Ishikawa (cell line): ENCODE measurements at regions not wholly inside any gene's neighbourhood (a gene's known extent, or its start where the extent isn't known, plus 50 kb on each side); places are given as distances from the start of the nearest gene placed in this dataset.

Experiments
- CEBPB ChIP-seq: IDR thresholded peaks from 2 replicates; pipeline ENCODE4 v1.6.1; 2012
- CREB1 ChIP-seq: IDR thresholded peaks from 2 replicates; pipeline ENCODE4 v1.6.1; 2012; ENCODE audit warnings: low read depth
- EGR1 ChIP-seq: IDR thresholded peaks from 2 replicates; pipeline ENCODE4 v1.6.1; 2012
- EP300 ChIP-seq: IDR thresholded peaks from 2 replicates; pipeline ENCODE4 v1.6.1; 2012; ENCODE audit warnings: borderline replicate concordance
- NFIC ChIP-seq: IDR thresholded peaks from 2 replicates; pipeline ENCODE4 v1.6.1; 2012
- RAD21 ChIP-seq: IDR thresholded peaks from 2 replicates; pipeline ENCODE4 v1.6.1; 2012; ENCODE audit warnings: low read depth
- TAF1 ChIP-seq: IDR thresholded peaks from 2 replicates; pipeline ENCODE4 v1.6.1; 2012; ENCODE audit warnings: low read depth, mild to moderate bottlenecking
- TCF12 ChIP-seq: IDR thresholded peaks from 2 replicates; pipeline ENCODE4 v1.6.1; 2012; ENCODE audit warnings: low read depth
- TEAD4 ChIP-seq: IDR thresholded peaks from 2 replicates; pipeline ENCODE4 v1.6.1; 2012
- TF ChIP-seq, protein P1 (sequence below): IDR thresholded peaks from 2 replicates; pipeline ENCODE4 v1.6.1; 2012; ENCODE audit warnings: low read depth, mild to moderate bottlenecking
- TF ChIP-seq, protein P2 (sequence below): IDR thresholded peaks from 2 replicates; pipeline ENCODE4 v1.6.1; 2012
- TF ChIP-seq, protein P3 (sequence below): IDR thresholded peaks from 2 replicates; pipeline ENCODE4 v1.6.1; 2012

DNA sequence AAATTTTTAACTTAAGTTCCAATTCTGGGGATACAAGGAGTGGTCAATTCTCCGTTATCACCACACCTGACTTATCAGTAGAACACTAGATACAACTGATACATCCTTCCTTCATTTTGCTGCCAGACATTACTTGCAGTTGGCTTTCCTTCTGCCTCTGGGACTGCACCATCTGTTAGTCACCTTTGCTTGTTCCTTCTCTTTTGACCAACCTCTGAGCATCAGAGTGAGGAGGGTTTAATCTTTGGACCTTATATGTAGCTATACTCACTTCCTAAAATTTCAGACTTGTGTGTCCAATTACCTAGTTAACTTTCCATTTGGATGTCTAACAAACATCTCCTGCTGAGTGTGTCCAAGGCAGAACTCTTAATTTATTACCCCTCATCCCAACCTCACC, 330.7 kb downstream of the PTTG2 start:
- no peak for TF ChIP-seq CREB1
- TF ChIP-seq RAD21, result no peak
- TF ChIP-seq TAF1, result no peak
- no peak for TF ChIP-seq CEBPB
- TF ChIP-seq, protein P1, sequence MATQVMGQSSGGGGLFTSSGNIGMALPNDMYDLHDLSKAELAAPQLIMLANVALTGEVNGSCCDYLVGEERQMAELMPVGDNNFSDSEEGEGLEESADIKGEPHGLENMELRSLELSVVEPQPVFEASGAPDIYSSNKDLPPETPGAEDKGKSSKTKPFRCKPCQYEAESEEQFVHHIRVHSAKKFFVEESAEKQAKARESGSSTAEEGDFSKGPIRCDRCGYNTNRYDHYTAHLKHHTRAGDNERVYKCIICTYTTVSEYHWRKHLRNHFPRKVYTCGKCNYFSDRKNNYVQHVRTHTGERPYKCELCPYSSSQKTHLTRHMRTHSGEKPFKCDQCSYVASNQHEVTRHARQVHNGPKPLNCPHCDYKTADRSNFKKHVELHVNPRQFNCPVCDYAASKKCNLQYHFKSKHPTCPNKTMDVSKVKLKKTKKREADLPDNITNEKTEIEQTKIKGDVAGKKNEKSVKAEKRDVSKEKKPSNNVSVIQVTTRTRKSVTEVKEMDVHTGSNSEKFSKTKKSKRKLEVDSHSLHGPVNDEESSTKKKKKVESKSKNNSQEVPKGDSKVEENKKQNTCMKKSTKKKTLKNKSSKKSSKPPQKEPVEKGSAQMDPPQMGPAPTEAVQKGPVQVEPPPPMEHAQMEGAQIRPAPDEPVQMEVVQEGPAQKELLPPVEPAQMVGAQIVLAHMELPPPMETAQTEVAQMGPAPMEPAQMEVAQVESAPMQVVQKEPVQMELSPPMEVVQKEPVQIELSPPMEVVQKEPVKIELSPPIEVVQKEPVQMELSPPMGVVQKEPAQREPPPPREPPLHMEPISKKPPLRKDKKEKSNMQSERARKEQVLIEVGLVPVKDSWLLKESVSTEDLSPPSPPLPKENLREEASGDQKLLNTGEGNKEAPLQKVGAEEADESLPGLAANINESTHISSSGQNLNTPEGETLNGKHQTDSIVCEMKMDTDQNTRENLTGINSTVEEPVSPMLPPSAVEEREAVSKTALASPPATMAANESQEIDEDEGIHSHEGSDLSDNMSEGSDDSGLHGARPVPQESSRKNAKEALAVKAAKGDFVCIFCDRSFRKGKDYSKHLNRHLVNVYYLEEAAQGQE, result no peak
- no peak for TF ChIP-seq EGR1
- TF ChIP-seq NFIC, result no peak
- TF ChIP-seq, protein P2, sequence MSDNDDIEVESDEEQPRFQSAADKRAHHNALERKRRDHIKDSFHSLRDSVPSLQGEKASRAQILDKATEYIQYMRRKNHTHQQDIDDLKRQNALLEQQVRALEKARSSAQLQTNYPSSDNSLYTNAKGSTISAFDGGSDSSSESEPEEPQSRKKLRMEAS, result no peak
- TF ChIP-seq TCF12, result no peak
- TF ChIP-seq, protein P3, sequence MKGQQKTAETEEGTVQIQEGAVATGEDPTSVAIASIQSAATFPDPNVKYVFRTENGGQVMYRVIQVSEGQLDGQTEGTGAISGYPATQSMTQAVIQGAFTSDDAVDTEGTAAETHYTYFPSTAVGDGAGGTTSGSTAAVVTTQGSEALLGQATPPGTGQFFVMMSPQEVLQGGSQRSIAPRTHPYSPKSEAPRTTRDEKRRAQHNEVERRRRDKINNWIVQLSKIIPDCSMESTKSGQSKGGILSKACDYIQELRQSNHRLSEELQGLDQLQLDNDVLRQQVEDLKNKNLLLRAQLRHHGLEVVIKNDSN, result no peak
- no peak for TF ChIP-seq TEAD4
- no peak for TF ChIP-seq EP300
